PFSK-1 (cell line): ENCODE measurements at regions not wholly inside any gene's neighbourhood (a gene's known extent, or its start where the extent isn't known, plus 50 kb on each side); places are given as distances from the start of the nearest gene placed in this dataset.

Experiments
- FOXP2 ChIP-seq: optimal IDR thresholded peaks from 2 replicates; pipeline ENCODE3; 2011; ENCODE audit warnings: borderline replicate concordance, control low read depth, inconsistent platforms; ENCODE audit not compliant: insufficient read depth; ENCODE audit errors: extremely low read length, extremely low read depth
- POLR2AphosphoS5 ChIP-seq: IDR thresholded peaks from 2 replicates; pipeline ENCODE4 v1.6.1; 2012; ENCODE audit warnings: low read depth, mild to moderate bottlenecking, control low read depth, low read length, moderate library complexity
- SIN3A ChIP-seq: IDR thresholded peaks from 2 replicates; pipeline ENCODE4 v1.6.1; 2012; ENCODE audit warnings: mild to moderate bottlenecking, low read length, moderate library complexity, borderline replicate concordance; ENCODE audit not compliant: insufficient read depth
- TAF1 ChIP-seq: IDR thresholded peaks from 2 replicates; pipeline ENCODE4 v1.6.1; 2012; ENCODE audit warnings: low read length, control low read depth, borderline replicate concordance; ENCODE audit not compliant: insufficient read depth
- TF ChIP-seq, protein P1 (sequence below), 2 experiments: IDR thresholded peaks; 2 replicates each; pipeline versions ENCODE4 v1.6.1 to v1.8.0; 2011 to 2012; ENCODE audit warnings: low read depth in 2 of 2, low read length in 2 of 2, control low read depth in 1 of 2, inconsistent platforms in 1 of 2, mild to moderate bottlenecking in 1 of 2, moderate library complexity in 1 of 2; ENCODE audit not compliant: insufficient read depth in 1 of 2

DNA sequence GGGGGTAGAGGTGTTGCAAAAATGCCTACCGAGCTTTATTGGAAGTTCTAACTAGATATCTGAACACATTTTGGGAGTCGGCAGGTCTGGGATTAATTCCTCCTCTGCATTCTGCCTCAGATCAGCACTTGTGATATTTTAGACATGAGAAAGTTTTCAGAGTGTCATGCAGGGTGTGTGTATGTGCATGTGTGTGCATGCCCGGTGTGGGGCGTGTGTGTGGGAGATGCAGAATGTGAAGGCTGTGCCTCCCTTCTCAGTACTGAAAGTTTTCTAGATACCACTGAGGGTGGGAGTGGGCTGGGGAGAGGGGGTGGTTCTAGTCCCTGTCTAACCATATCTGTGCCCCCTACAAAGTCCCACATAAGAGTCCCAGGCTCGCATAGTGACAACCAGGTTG lies 180.0 kb upstream of the NTM start:
- TF ChIP-seq POLR2AphosphoS5 (no peak), SIN3A (no peak), TAF1 (no peak), FOXP2 (no peak)
- TF ChIP-seq, protein P1, sequence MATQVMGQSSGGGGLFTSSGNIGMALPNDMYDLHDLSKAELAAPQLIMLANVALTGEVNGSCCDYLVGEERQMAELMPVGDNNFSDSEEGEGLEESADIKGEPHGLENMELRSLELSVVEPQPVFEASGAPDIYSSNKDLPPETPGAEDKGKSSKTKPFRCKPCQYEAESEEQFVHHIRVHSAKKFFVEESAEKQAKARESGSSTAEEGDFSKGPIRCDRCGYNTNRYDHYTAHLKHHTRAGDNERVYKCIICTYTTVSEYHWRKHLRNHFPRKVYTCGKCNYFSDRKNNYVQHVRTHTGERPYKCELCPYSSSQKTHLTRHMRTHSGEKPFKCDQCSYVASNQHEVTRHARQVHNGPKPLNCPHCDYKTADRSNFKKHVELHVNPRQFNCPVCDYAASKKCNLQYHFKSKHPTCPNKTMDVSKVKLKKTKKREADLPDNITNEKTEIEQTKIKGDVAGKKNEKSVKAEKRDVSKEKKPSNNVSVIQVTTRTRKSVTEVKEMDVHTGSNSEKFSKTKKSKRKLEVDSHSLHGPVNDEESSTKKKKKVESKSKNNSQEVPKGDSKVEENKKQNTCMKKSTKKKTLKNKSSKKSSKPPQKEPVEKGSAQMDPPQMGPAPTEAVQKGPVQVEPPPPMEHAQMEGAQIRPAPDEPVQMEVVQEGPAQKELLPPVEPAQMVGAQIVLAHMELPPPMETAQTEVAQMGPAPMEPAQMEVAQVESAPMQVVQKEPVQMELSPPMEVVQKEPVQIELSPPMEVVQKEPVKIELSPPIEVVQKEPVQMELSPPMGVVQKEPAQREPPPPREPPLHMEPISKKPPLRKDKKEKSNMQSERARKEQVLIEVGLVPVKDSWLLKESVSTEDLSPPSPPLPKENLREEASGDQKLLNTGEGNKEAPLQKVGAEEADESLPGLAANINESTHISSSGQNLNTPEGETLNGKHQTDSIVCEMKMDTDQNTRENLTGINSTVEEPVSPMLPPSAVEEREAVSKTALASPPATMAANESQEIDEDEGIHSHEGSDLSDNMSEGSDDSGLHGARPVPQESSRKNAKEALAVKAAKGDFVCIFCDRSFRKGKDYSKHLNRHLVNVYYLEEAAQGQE (IDR thresholded peaks at IDR 0.05; ENCODE audit: insufficient read depth in 1 of 2, low read depth in 2 of 2, low read length in 2 of 2), result no peak
